NT2/D1 (cell line): ENCODE measurements at regions not wholly inside any gene's neighbourhood (a gene's known extent, or its start where the extent isn't known, plus 50 kb on each side); places are given as distances from the start of the nearest gene placed in this dataset.

Source experiments
- YY1 ChIP-seq: IDR thresholded peaks from 2 replicates; pipeline ENCODE4 v1.6.1; 2011; ENCODE audit not compliant: insufficient read length, insufficient read depth
- ZNF274 ChIP-seq: IDR thresholded peaks from 2 replicates; pipeline ENCODE4 v1.6.1; 2011; ENCODE audit warnings: mild to moderate bottlenecking, low read depth, low read length

- TF ChIP-seq YY1, result no peak
- no peak for TF ChIP-seq ZNF274
These were observed 566.7 kb upstream of the ROBO1 start for GRCh38 chr3:80334534-80334933.
